SU-DHL-6 (cell line): ENCODE measurements at regions not wholly inside any gene's neighbourhood (a gene's known extent, or its start where the extent isn't known, plus 50 kb on each side); places are given as distances from the start of the nearest gene placed in this dataset.

ENCODE experiments used
- H2AFZ ChIP-seq: fragments of 200-600 bp; sonication (generic); 2 replicates; pipeline ENCODE4 v1.6.1; 2014; ENCODE audit warnings: low read depth, mild to moderate bottlenecking, moderate library complexity, mixed read lengths, antibody characterized with exemption, low read length; ENCODE audit not compliant: severe bottlenecking
- H3F3A ChIP-seq: fragments of 200-600 bp; shearing (Covaris generic); 2 replicates; pipeline ENCODE4 v1.6.0; 2016; ENCODE audit warnings: antibody characterized with exemption, mild to moderate bottlenecking; ENCODE audit not compliant: insufficient read depth
- H3K27ac ChIP-seq: fragments of 200-600 bp; sonication (generic); 2 replicates; pipeline ENCODE4 v1.5.1; 2016; ENCODE audit warnings: low read depth, mild to moderate bottlenecking, low read length, moderate library complexity, mixed read lengths
- H3K27me3 ChIP-seq: fragments of 200-600 bp; sonication (generic), shearing (Covaris generic); 2 replicates; pipeline ENCODE4 v1.6.0; 2014; ENCODE audit warnings: mild to moderate bottlenecking, low read length
- H3K36me3 ChIP-seq: fragments of 200-600 bp; sonication (generic); 2 replicates; pipeline ENCODE4 v1.6.1; 2014; ENCODE audit warnings: mild to moderate bottlenecking, low read length, mixed read lengths
- H3K4me2 ChIP-seq: fragments of 300-600, 200-600 bp; shearing (Covaris generic), sonication (generic); 2 replicates; pipeline ENCODE4 v1.6.0; 2014; ENCODE audit warnings: low read length, low read depth, mild to moderate bottlenecking; ENCODE audit not compliant: poor library complexity, severe bottlenecking
- H3K4me3 ChIP-seq: fragments of 200-600 bp; sonication (generic); 2 replicates; pipeline ENCODE4 v1.5.1; 2014; ENCODE audit warnings: antibody characterized with exemption, low read length, mild to moderate bottlenecking, mixed read lengths; ENCODE audit not compliant: insufficient read depth, poor library complexity, severe bottlenecking
- H3K79me2 ChIP-seq: fragments of 200-600 bp; sonication (generic); 2 replicates; pipeline ENCODE4 v1.6.1; 2014; ENCODE audit warnings: mild to moderate bottlenecking, low read length, moderate library complexity; ENCODE audit not compliant: insufficient read depth
- H3K9ac ChIP-seq: fragments of 200-600 bp; sonication (generic); 2 replicates; pipeline ENCODE4 v1.7.0; 2014; ENCODE audit warnings: mild to moderate bottlenecking, low read length
- H3K9me2 ChIP-seq: fragments of 200-600 bp; sonication (generic); replicated peaks from 2 replicates; pipeline ENCODE4 v1.6.1; 2014; ENCODE audit warnings: low read length; ENCODE audit not compliant: insufficient read depth
- H3K9me3 ChIP-seq: fragments of 200-600 bp; sonication (generic); 2 replicates; pipeline ENCODE4 v1.6.1; 2014; ENCODE audit warnings: low read length, mixed read lengths; ENCODE audit not compliant: insufficient read depth
- H4K20me1 ChIP-seq: fragments of 200-600 bp; sonication (generic); 2 replicates; pipeline ENCODE4 v1.6.1; 2014; ENCODE audit warnings: low read depth, mild to moderate bottlenecking, antibody characterized with exemption, low read length, moderate library complexity, mixed read lengths
- EZH2phosphoT487 ChIP-seq: fragments of 200-600 bp; sonication (generic), shearing (Covaris generic); conservative IDR thresholded peaks from 2 replicates; pipeline ENCODE4 v1.6.1; 2018; ENCODE audit warnings: mild to moderate bottlenecking, antibody characterized with exemption, low read length, moderate library complexity, mixed read lengths
- TF ChIP-seq, protein P1 (sequence below): fragments of 200-600 bp; sonication (generic); IDR thresholded peaks from one replicate; pipeline ENCODE4 v1.5.1; 2017; ENCODE audit warnings: antibody characterized with exemption, mild to moderate bottlenecking, low read length, moderate library complexity; ENCODE audit not compliant: insufficient read depth, poor library complexity, severe bottlenecking

- Histone ChIP-seq H3K27ac (no peak overlapping the region), H4K20me1 (no peaks in the 10 kb centered on the region), H2AFZ (no peak overlapping the region), H3K79me2 (no peaks in the 10 kb centered on the region), H3K27me3 (no peaks in the 10 kb centered on the region), H3K4me3 (no peak overlapping the region), H3K36me3 (no peaks in the 10 kb centered on the region), H3K9ac (no peak overlapping the region), H3K9me3 (no peaks in the 10 kb centered on the region), H3F3A (no peaks in the 10 kb centered on the region), H3K4me2 (no peak overlapping the region), H3K9me2 (no peaks in the 10 kb centered on the region)
- TF ChIP-seq EZH2phosphoT487 = no peak
- TF ChIP-seq, protein P1, sequence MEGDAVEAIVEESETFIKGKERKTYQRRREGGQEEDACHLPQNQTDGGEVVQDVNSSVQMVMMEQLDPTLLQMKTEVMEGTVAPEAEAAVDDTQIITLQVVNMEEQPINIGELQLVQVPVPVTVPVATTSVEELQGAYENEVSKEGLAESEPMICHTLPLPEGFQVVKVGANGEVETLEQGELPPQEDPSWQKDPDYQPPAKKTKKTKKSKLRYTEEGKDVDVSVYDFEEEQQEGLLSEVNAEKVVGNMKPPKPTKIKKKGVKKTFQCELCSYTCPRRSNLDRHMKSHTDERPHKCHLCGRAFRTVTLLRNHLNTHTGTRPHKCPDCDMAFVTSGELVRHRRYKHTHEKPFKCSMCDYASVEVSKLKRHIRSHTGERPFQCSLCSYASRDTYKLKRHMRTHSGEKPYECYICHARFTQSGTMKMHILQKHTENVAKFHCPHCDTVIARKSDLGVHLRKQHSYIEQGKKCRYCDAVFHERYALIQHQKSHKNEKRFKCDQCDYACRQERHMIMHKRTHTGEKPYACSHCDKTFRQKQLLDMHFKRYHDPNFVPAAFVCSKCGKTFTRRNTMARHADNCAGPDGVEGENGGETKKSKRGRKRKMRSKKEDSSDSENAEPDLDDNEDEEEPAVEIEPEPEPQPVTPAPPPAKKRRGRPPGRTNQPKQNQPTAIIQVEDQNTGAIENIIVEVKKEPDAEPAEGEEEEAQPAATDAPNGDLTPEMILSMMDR = no peak
Measured at GRCh38 chr10:28952523-28952922, 275.2 kb downstream of the BAMBI start.

- Histone ChIP-seq H3F3A (no peaks in the 10 kb centered on the region), H3K36me3 (no peaks in the 10 kb centered on the region), H4K20me1 (no peaks in the 10 kb centered on the region), H2AFZ (no peak overlapping the region), H3K9me3 (no peaks in the 10 kb centered on the region), H3K27ac (no peak overlapping the region), H3K4me2 (no peak overlapping the region), H3K27me3 (no peaks in the 10 kb centered on the region), H3K4me3 (no peak overlapping the region), H3K9ac (no peak overlapping the region), H3K9me2 (no peaks in the 10 kb centered on the region), H3K79me2 (no peaks in the 10 kb centered on the region)
- TF ChIP-seq, protein P1 = no peak
- TF ChIP-seq EZH2phosphoT487 = no peak
Measured at GRCh38 chr10:28954211-28954610, 276.9 kb downstream of the BAMBI start.

- Histone ChIP-seq H2AFZ (no peak overlapping the region), H3F3A (no peaks in the 10 kb centered on the region), H3K4me2 (no peak overlapping the region), H3K4me3 (no peak overlapping the region), H3K27me3 (no peaks in the 10 kb centered on the region), H3K9me2 (no peaks in the 10 kb centered on the region), H3K36me3 (no peaks in the 10 kb centered on the region), H3K27ac (no peak overlapping the region), H3K9me3 (no peaks in the 10 kb centered on the region), H3K79me2 (no peaks in the 10 kb centered on the region), H3K9ac (no peak overlapping the region), H4K20me1 (no peaks in the 10 kb centered on the region)
- TF ChIP-seq, protein P1 = no peak
- TF ChIP-seq EZH2phosphoT487 = no peak
Measured at GRCh38 chr10:28958468-28958867, 281.1 kb downstream of the BAMBI start.
